ENCODE measurements at regions not wholly inside any gene's neighbourhood (a gene's known extent, or its start where the extent isn't known, plus 50 kb on each side); places are given as distances from the start of the nearest gene placed in this dataset.

DNA sequence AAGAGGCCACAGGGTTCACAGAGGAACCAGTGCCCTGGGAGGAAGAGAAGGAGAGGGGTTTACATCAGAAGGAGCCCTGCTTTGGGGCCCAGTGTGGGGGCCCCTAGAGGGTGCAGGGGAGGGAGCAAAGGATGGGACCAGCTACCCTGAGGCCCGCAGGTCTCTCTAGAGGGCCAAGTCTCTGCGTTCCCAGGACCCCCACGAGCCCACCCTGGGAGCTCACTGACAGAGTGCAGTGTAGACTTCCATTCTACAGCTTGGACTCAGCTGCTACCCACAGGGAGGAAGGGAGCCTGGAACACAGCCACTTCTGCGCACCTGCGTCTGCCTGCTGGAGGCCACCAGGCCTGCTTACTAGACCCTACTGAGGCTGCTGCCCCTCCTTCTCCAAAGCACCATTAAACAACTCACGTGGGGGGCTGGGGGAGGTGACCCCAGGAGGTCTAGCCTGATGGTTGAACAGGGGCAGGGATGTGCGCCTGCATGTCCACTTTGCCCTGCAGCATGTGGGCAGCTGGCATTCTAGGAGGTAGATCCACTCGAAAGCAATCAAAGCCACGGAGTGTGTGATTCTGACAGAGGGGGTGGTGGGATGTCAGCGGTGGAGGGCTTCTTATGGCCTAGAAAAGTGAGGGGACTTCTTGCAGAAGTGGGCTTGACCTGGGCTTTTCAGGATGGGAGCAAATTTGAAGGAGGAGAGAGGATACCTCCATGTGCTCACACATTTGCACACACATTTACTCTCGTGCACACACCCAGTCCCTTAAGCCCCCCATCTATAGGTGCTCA lies 90.2 kb downstream of the ZFP36L2 start:
- ChIA-PET CTCF (no interaction called here), POLR2A (no interaction called here)
- Histone ChIP-seq H3K27me3 (ENCODE audit: control insufficient read depth, insufficient read depth, low read length) (no peaks in the 10 kb centered on the region), H3K9me3 (ENCODE audit: control insufficient read depth, insufficient read depth, low read depth, low read length) (no peaks in the 10 kb centered on the region), H3K36me3 (ENCODE audit: control insufficient read depth, insufficient read depth, low read length) (no peaks in the 10 kb centered on the region), H3K4me1 (ENCODE audit: control insufficient read depth, insufficient read depth, low read length) (peaks cover 15% of the 10 kb centered on the region), H3K4me3 (ENCODE audit: low read depth in 2 of 2, low read length in 2 of 2) (no peak overlapping the region), H3K27ac (ENCODE audit: low read length) (no peak overlapping the region)
- ATAC-seq (no peak), DNase-seq (ENCODE audit: low read depth, low spot score) (no peak)
- no TSS peak for BruUV-seq (replicated peaks)
- intact Hi-C loops (cut with micrococcal nuclease; ENCODE audit: unreplicated experiment): loop anchor here (10.0 kb wide), 2 partner anchors 161 to 349 kb away; no protein-coding TSS in a partner anchor
- no peak for TF ChIP-seq TCF7L2 (IDR thresholded peaks at IDR 0.05; ENCODE audit: low read depth, low read length)
- TF ChIP-seq SIN3A (IDR thresholded peaks at IDR 0.05; ENCODE audit: borderline replicate concordance, insufficient read depth, low read depth, low read length): no peak
- TF ChIP-seq, protein P1, sequence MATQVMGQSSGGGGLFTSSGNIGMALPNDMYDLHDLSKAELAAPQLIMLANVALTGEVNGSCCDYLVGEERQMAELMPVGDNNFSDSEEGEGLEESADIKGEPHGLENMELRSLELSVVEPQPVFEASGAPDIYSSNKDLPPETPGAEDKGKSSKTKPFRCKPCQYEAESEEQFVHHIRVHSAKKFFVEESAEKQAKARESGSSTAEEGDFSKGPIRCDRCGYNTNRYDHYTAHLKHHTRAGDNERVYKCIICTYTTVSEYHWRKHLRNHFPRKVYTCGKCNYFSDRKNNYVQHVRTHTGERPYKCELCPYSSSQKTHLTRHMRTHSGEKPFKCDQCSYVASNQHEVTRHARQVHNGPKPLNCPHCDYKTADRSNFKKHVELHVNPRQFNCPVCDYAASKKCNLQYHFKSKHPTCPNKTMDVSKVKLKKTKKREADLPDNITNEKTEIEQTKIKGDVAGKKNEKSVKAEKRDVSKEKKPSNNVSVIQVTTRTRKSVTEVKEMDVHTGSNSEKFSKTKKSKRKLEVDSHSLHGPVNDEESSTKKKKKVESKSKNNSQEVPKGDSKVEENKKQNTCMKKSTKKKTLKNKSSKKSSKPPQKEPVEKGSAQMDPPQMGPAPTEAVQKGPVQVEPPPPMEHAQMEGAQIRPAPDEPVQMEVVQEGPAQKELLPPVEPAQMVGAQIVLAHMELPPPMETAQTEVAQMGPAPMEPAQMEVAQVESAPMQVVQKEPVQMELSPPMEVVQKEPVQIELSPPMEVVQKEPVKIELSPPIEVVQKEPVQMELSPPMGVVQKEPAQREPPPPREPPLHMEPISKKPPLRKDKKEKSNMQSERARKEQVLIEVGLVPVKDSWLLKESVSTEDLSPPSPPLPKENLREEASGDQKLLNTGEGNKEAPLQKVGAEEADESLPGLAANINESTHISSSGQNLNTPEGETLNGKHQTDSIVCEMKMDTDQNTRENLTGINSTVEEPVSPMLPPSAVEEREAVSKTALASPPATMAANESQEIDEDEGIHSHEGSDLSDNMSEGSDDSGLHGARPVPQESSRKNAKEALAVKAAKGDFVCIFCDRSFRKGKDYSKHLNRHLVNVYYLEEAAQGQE (IDR thresholded peaks at IDR 0.05; ENCODE audit: insufficient read depth in 1 of 2, low read depth in 2 of 2, low read length in 1 of 2): no peak
- in situ Hi-C loops (cut with HindIII; ENCODE audit: low pct_unique_long_range_greater_than_20kb, low sequenced_read_pairs): no loop called here

DNA sequence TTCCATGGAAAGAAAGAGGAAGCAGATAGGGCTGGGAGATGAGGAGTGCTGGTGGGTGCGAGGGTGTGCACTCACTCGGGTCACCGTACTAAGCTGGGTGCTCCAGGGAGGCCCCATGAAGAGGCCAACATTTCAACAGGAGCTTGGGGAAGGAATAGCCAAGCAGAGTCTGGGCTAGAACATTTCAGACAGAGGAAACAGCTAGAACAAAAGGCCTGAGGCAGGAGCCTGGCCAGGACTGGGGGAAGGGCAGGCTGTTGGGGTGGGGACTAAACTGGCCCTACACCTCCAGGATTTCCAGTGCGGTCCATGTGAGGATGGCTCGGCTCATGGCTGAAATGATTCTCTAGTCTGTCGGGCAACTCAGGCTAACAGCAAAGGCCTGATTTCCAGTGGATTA lies 90.8 kb downstream of the ZFP36L2 start:
- no peaks in the 10 kb centered on the region for H3K9me3 ChIP-seq (ENCODE audit: control insufficient read depth, insufficient read depth, low read depth, low read length)
- in situ Hi-C loops (cut with HindIII; ENCODE audit: low pct_unique_long_range_greater_than_20kb, low sequenced_read_pairs) (no loop called here), intact Hi-C loops (cut with micrococcal nuclease; ENCODE audit: unreplicated experiment) (loop anchor here (10.0 kb wide), 2 partner anchors 161 to 349 kb away; no protein-coding TSS in a partner anchor)
- no peak overlapping the region for H3K4me3 ChIP-seq (ENCODE audit: low read depth in 2 of 2, low read length in 2 of 2)
- H3K27me3 ChIP-seq (ENCODE audit: control insufficient read depth, insufficient read depth, low read length): no peaks in the 10 kb centered on the region
- ChIA-PET POLR2A (no interaction called here), CTCF (no interaction called here)
- peaks cover 21% of the 10 kb centered on the region for H3K4me1 ChIP-seq (ENCODE audit: control insufficient read depth, insufficient read depth, low read length)
- BruUV-seq (replicated peaks): no TSS peak
- no peak for TF ChIP-seq SIN3A (IDR thresholded peaks at IDR 0.05; ENCODE audit: borderline replicate concordance, insufficient read depth, low read depth, low read length)
- H3K36me3 ChIP-seq (ENCODE audit: control insufficient read depth, insufficient read depth, low read length): no peaks in the 10 kb centered on the region
- no peak overlapping the region for H3K27ac ChIP-seq (ENCODE audit: low read length)
- ATAC-seq (no peak), DNase-seq (ENCODE audit: low read depth, low spot score) (no peak)

DNA sequence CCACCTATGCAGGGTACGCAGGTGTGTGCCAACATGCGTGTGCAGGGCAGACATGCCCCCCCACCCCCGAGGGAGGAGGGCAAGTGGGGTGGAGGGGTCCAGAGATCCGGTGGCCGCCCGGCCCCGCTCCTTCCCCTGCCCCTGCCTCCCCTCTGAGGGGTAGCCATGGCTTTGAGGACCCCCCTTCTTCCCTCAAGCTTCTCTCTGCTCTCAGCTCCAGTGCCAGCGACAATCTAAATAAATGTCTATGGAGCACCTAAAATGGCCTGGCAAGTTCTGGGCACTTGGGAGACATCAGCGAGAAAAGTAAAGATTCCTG lies 91.9 kb downstream of the ZFP36L2 start:
- no TSS peak for BruUV-seq (replicated peaks)
- ATAC-seq: no peak
- POLR2A ChIA-PET: no interaction called here
- Histone ChIP-seq H3K27me3 (ENCODE audit: control insufficient read depth, insufficient read depth, low read length) (no peaks in the 10 kb centered on the region), H3K27ac (ENCODE audit: low read length) (no peak overlapping the region), H3K9me3 (ENCODE audit: control insufficient read depth, insufficient read depth, low read depth, low read length) (no peaks in the 10 kb centered on the region), H3K4me3 (ENCODE audit: low read depth in 2 of 2, low read length in 2 of 2) (no peak overlapping the region), H3K36me3 (ENCODE audit: control insufficient read depth, insufficient read depth, low read length) (no peaks in the 10 kb centered on the region), H3K4me1 (ENCODE audit: control insufficient read depth, insufficient read depth, low read length) (peaks cover 23% of the 10 kb centered on the region)
- TF ChIP-seq TCF7L2 (IDR thresholded peaks at IDR 0.05; ENCODE audit: low read depth, low read length) (no peak), POLR2AphosphoS5 (IDR thresholded peaks at IDR 0.05; ENCODE audit: low read depth, low read length) (no peak), SIN3A (IDR thresholded peaks at IDR 0.05; ENCODE audit: borderline replicate concordance, insufficient read depth, low read depth, low read length) (no peak)
- TF ChIP-seq, protein P2, sequence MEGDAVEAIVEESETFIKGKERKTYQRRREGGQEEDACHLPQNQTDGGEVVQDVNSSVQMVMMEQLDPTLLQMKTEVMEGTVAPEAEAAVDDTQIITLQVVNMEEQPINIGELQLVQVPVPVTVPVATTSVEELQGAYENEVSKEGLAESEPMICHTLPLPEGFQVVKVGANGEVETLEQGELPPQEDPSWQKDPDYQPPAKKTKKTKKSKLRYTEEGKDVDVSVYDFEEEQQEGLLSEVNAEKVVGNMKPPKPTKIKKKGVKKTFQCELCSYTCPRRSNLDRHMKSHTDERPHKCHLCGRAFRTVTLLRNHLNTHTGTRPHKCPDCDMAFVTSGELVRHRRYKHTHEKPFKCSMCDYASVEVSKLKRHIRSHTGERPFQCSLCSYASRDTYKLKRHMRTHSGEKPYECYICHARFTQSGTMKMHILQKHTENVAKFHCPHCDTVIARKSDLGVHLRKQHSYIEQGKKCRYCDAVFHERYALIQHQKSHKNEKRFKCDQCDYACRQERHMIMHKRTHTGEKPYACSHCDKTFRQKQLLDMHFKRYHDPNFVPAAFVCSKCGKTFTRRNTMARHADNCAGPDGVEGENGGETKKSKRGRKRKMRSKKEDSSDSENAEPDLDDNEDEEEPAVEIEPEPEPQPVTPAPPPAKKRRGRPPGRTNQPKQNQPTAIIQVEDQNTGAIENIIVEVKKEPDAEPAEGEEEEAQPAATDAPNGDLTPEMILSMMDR (IDR thresholded peaks at IDR 0.05): no peak
- in situ Hi-C loops (cut with HindIII; ENCODE audit: low pct_unique_long_range_greater_than_20kb, low sequenced_read_pairs) (no loop called here), intact Hi-C loops (cut with micrococcal nuclease; ENCODE audit: unreplicated experiment) (loop anchor here (10.0 kb wide), 2 partner anchors 160 to 350 kb away; no protein-coding TSS in a partner anchor)
- DNase-seq (ENCODE audit: low read depth, low spot score): no peak
- CTCF ChIA-PET: no interaction called here

All from Panc1 (cell line).